DND-41 (cell line): ENCODE measurements at regions not wholly inside any gene's neighbourhood (a gene's known extent, or its start where the extent isn't known, plus 50 kb on each side); places are given as distances from the start of the nearest gene placed in this dataset.

Source experiments
- ATAC-seq: fragments of 200-7000 bp; cut with Tn5 transposase; 3 replicates; pipeline ENCODE4 v1.9.1; 2021; ENCODE audit warnings: low read depth; ENCODE audit not compliant: insufficient read depth
- DNase-seq: peaks from one replicate; pipeline ENCODE4 v3.0.0-alpha.2; 2020
- H2AFZ ChIP-seq: 2 replicates; pipeline ENCODE4 v1.6.0; 2012; ENCODE audit warnings: low read depth, low read length
- H3K27ac ChIP-seq: 2 replicates; pipeline ENCODE4 v1.5.1; 2012; ENCODE audit warnings: low read length, inconsistent platforms
- H3K27me3 ChIP-seq: fragments of 200-600 bp; sonication (generic); 2 replicates; pipeline ENCODE4 v1.6.0; 2012; ENCODE audit warnings: low read length, mild to moderate bottlenecking, inconsistent platforms; ENCODE audit not compliant: insufficient read depth, poor library complexity
- H3K36me3 ChIP-seq: 2 replicates; pipeline ENCODE4 v1.5.1; 2012; ENCODE audit warnings: low read length, inconsistent platforms; ENCODE audit not compliant: insufficient read depth
- H3K4me1 ChIP-seq: 2 replicates; pipeline ENCODE4 v1.5.1; 2012; ENCODE audit warnings: mild to moderate bottlenecking, low read length; ENCODE audit not compliant: insufficient read depth
- H3K4me2 ChIP-seq: 2 replicates; pipeline ENCODE4 v1.6.0; 2012; ENCODE audit warnings: mild to moderate bottlenecking, moderate library complexity, low read length, inconsistent platforms; ENCODE audit not compliant: insufficient read depth
- H3K4me3 ChIP-seq, 2 experiments: fragments of 200-600 bp in 1 of 2; shearing (Covaris generic) in 1 of 2; 2 replicates each; pipeline ENCODE4 v1.5.1; 2012 to 2016; ENCODE audit warnings: inconsistent platforms in 2 of 2, low read length in 2 of 2, mild to moderate bottlenecking in 2 of 2, low read depth in 1 of 2, moderate library complexity in 1 of 2
- H3K79me2 ChIP-seq: 2 replicates; pipeline ENCODE4 v1.6.0; 2012; ENCODE audit warnings: low read length, inconsistent platforms; ENCODE audit not compliant: insufficient read depth
- H3K9ac ChIP-seq: 2 replicates; pipeline ENCODE4 v1.6.0; 2012; ENCODE audit warnings: low read depth, mild to moderate bottlenecking, inconsistent platforms, low read length, moderate library complexity
- H3K9me3 ChIP-seq: 2 replicates; pipeline ENCODE4 v1.5.1; 2012; ENCODE audit warnings: low read length, moderate library complexity, mild to moderate bottlenecking, inconsistent platforms; ENCODE audit not compliant: insufficient read depth, severe bottlenecking
- H4K20me1 ChIP-seq: 2 replicates; pipeline ENCODE4 v1.6.0; 2012; ENCODE audit warnings: low read length; ENCODE audit not compliant: insufficient read depth
- CTCF ChIP-seq: IDR thresholded peaks from 2 replicates; pipeline ENCODE4 v1.5.1; 2012; ENCODE audit warnings: borderline replicate concordance, low read length, moderate library complexity, mild to moderate bottlenecking; ENCODE audit not compliant: poor library complexity, severe bottlenecking; ENCODE audit errors: extremely low read depth
- EZH2 ChIP-seq: IDR thresholded peaks from 3 replicates; pipeline ENCODE4 v1.6.1; 2012; ENCODE audit warnings: borderline replicate concordance, low read depth, mild to moderate bottlenecking, moderate library complexity, low read length, inconsistent platforms; ENCODE audit not compliant: severe bottlenecking

DNA sequence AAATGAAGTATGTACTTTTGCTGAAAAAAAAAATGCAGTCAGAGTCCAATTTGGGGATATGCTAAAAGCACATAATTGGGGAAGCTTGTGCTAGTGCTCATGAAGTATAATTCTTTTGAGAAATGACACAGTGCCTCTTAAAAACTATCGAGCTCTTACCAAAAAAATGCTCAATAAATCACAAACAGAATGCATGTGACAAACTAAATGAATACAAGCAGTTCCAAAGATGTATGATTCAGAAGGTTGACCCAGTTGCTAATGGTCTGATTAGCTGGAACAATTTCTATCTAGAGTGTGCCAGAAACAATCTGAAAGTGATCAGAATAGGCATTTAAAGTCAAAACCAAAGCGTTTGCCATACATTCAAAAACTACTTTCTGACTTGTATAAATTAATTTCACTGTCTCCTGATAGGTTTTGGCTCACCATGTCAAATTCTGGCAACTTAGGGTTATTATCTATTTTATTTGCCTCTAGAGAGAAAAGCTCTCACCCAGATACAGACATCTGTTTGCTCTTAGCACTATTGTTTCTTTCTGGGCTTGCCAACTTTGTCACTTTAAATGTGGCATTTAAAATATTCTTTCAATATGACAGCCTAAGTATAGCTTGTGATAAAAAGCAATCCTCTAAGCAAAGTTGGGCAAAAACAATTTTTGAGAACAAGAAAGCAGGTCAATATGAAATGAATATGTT, 114.7 kb upstream of the AHR start:
- DNase-seq (no peak), ATAC-seq (no peak)
- no peak overlapping the region for H3K27ac ChIP-seq
- no peak overlapping the region for H3K9ac ChIP-seq
- H3K4me1 ChIP-seq, result no peaks in the 10 kb centered on the region
- H3K4me2 ChIP-seq, result no peak overlapping the region
- no peaks in the 10 kb centered on the region for H3K9me3 ChIP-seq
- no peaks in the 10 kb centered on the region for H3K27me3 ChIP-seq
- H2AFZ ChIP-seq, result no peak overlapping the region
- no peaks in the 10 kb centered on the region for H3K36me3 ChIP-seq
- H4K20me1 ChIP-seq, result no peaks in the 10 kb centered on the region
- TF ChIP-seq CTCF (no peak), EZH2 (no peak)
- H3K4me3 ChIP-seq, result no peak overlapping the region
- H3K79me2 ChIP-seq, result no peaks in the 10 kb centered on the region

DNA sequence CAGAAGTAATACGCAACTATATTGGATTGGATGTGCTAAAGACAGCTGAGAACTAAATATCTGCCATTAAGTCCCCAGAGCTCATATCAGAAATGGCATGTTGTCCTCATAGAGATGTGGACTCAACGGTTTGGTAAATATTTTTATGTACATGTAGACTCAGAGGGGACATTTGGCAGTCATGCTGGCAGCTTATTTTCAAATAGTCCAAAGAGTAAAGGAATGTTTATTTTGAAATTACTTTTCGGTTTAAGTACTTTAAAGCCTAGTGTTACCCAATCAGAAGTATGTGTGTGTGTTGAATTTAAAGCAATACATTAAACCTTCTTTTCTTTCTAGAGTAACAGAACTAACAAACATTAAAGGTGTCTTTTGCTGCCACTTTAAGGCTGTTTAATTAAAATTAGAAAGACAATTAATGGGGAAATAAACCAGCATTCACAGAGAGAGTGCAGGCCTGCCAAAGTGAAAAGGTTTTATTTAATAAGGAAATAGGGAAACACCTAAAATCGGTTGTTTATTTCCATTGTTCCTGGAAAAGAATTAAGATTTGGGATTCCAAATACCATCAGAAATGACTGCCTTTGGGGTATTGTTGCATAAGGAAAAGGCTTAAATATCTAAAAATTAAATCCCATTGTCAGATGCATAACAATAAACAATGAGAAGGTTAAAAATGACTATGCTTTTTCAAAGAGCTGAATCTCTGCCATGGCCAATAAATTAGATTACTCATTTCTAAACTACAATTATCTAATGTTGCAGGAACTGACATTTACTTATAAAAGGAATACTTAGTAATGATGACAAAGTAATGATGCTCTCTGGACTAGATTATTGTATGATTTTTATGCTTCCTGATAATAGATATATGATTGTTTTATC, 113.4 kb upstream of the AHR start:
- Histone ChIP-seq H3K79me2 (no peaks in the 10 kb centered on the region), H2AFZ (no peak overlapping the region), H3K9ac (no peak overlapping the region), H4K20me1 (no peaks in the 10 kb centered on the region), H3K4me1 (no peaks in the 10 kb centered on the region), H3K4me2 (no peak overlapping the region), H3K36me3 (no peaks in the 10 kb centered on the region), H3K4me3 (no peak overlapping the region), H3K27ac (no peak overlapping the region), H3K27me3 (no peaks in the 10 kb centered on the region), H3K9me3 (no peaks in the 10 kb centered on the region)
- ATAC-seq (no peak), DNase-seq (no peak)
- no peak for TF ChIP-seq EZH2

DNA sequence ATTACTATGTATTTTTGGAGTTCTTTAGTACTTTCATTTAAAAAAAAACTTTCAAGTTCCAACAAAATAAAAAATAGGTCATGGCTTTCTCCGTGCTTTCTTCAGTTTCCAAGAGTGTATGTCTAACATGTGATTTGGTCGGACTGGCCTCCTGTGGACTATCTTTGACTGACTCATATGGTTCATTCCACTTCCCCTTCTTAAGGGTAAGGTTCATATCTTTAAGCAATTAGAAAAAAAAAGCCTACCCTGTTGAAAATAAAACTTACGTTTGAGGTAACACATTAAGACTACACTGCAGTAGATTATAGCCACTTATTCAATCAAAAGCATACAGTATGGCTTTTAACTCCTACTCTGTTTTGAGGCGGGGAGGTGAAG, 112.8 kb upstream of the AHR start:
- Histone ChIP-seq H2AFZ (no peak overlapping the region), H4K20me1 (no peaks in the 10 kb centered on the region), H3K9ac (no peak overlapping the region), H3K27ac (no peak overlapping the region), H3K79me2 (no peaks in the 10 kb centered on the region), H3K9me3 (no peaks in the 10 kb centered on the region), H3K36me3 (no peaks in the 10 kb centered on the region), H3K4me1 (no peaks in the 10 kb centered on the region), H3K27me3 (no peaks in the 10 kb centered on the region), H3K4me3 (no peak overlapping the region), H3K4me2 (no peak overlapping the region)
- TF ChIP-seq CTCF, result no peak
- no peak for TF ChIP-seq EZH2
- no peak; the same call in 2 of the 3 replicates for ATAC-seq
- no peak for DNase-seq

DNA sequence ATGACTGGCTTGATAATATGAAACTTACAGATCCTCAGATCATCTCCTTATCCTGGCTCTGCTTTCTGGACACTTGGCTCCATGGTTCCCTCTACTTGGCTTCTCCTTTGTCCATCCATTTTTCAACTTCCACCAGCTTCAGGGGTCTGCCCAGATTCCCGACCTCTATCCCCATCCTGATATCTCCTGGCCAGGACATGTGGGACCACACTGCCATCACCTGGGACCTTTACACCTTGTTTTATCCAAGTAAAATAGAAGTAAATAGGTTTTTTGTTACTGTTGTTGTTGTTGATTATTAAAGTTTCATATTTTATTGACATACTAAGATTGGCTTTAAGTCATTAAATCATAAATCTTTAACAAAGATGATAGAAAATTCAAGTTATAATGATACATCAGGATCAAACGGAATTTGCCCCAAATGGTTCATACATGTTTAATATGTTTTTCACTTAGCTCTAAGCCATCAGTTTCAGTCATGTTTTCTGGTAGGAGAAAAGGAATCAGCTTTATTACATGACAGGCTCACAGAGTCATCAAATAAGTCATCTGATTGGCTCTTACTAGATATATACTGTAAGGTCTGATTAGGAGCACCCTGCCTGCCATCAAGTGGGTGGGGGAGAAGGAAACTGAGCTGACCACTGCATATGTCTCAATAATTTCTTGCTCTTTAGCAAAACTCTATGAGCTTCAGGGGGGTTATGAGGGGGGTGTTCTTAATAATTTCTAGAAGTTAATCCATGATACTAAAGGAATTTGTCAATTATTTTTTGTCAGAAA, 111.5 kb upstream of the AHR start:
- Histone ChIP-seq H3K27ac (no peak overlapping the region), H3K27me3 (no peaks in the 10 kb centered on the region), H3K4me1 (no peaks in the 10 kb centered on the region), H3K79me2 (no peaks in the 10 kb centered on the region), H3K36me3 (no peaks in the 10 kb centered on the region), H2AFZ (no peak overlapping the region), H3K4me3 (no peak overlapping the region), H4K20me1 (no peaks in the 10 kb centered on the region), H3K4me2 (no peak overlapping the region), H3K9me3 (no peaks in the 10 kb centered on the region), H3K9ac (no peak overlapping the region)
- no peak for DNase-seq
- TF ChIP-seq EZH2 (no peak), CTCF (no peak)
- ATAC-seq, result no peak
